C4-2B (cell line): ENCODE measurements at regions not wholly inside any gene's neighbourhood (a gene's known extent, or its start where the extent isn't known, plus 50 kb on each side); places are given as distances from the start of the nearest gene placed in this dataset.

Experiments
- H3K27ac ChIP-seq: fragments of 450-650 bp; 2 replicates; pipeline ENCODE4 v1.5.1; 2017
- CTCF ChIP-seq: fragments of 450-650 bp; conservative IDR thresholded peaks from 2 replicates; pipeline ENCODE4 v1.5.1; 2017; ENCODE audit warnings: mild to moderate bottlenecking
- ZFX ChIP-seq: fragments of 450-650 bp; IDR thresholded peaks from 2 replicates; pipeline ENCODE4 v1.6.1; 2017

- TF ChIP-seq CTCF (no peak), ZFX (no peak)
- no peak overlapping the region for H3K27ac ChIP-seq
These were observed 1141.6 kb downstream of the IGSF11 start for GRCh38 chr3:117893001-117893400.

- no peak for TF ChIP-seq CTCF
- TF ChIP-seq ZFX = no peak
- no peak overlapping the region for H3K27ac ChIP-seq
These were observed 1141.0 kb downstream of the IGSF11 start for GRCh38 chr3:117893638-117894037.

GRCh38 chr3:117898722-117899522, 1135.7 kb downstream of the IGSF11 start:
- TF ChIP-seq CTCF = peak; percentile 83
- TF ChIP-seq ZFX = no peak
- H3K27ac ChIP-seq = no peak overlapping the region

- TF ChIP-seq ZFX = no peak
- TF ChIP-seq CTCF = no peak
- no peak overlapping the region for H3K27ac ChIP-seq
These were observed 1131.4 kb downstream of the IGSF11 start for GRCh38 chr3:117903226-117903625.

- no peak overlapping the region for H3K27ac ChIP-seq
- TF ChIP-seq ZFX (no peak), CTCF (no peak)
These were observed 1123.7 kb downstream of the IGSF11 start for GRCh38 chr3:117910820-117911521.

- TF ChIP-seq ZFX (no peak), CTCF (no peak)
These were observed 1122.3 kb downstream of the IGSF11 start for GRCh38 chr3:117912352-117912751.

GRCh38 chr3:117914540-117915100, 1120.0 kb downstream of the IGSF11 start:
- H3K27ac ChIP-seq = no peak overlapping the region
- no peak for TF ChIP-seq ZFX
- no peak for TF ChIP-seq CTCF

More at GRCh38 chr3:117912352-117912751, 1122.3 kb downstream of the IGSF11 start:
- H3K27ac ChIP-seq = no peak overlapping the region
